Heart left ventricle (tissue), 16 donors: ENCODE measurements at regions not wholly inside any gene's neighbourhood (a gene's known extent, or its start where the extent isn't known, plus 50 kb on each side); places are given as distances from the start of the nearest gene placed in this dataset.

ENCODE experiments used
- ATAC-seq, 4 donors: fragments of 200-7000 bp; cut with Tn5 transposase; one replicate each; pipeline ENCODE4 v1.9.1; 2020 to 2022; ENCODE audit warnings: moderate library complexity in 4 of 4, mild to moderate bottlenecking in 3 of 4, moderate number of reproducible peaks in 1 of 4
- DNase-seq, 5 donors: peaks; one replicate each; pipeline ENCODE4 v3.0.0-alpha.2; 2020
- H3K27ac ChIP-seq, 12 donors: fragments of 200-600 bp; sonication (generic) in 4 of 12; one replicate each; pipeline versions ENCODE4 v1.5.0 to v1.8.0; 2016 to 2022; ENCODE audit warnings: mild to moderate bottlenecking in 2 of 12
- H3K27me3 ChIP-seq, 9 donors: fragments of 200-600 bp; sonication (generic) in 2 of 9; one replicate each; pipeline versions ENCODE4 v1.5.1 to v1.8.0; 2016 to 2022; ENCODE audit warnings: mild to moderate bottlenecking in 3 of 9
- H3K36me3 ChIP-seq, 9 donors: fragments of 200-600 bp; sonication (generic) in 2 of 9; one replicate each; pipeline versions ENCODE4 v1.5.0 to v1.8.0; 2018 to 2022; ENCODE audit warnings: mild to moderate bottlenecking in 2 of 9
- H3K4me1 ChIP-seq, 12 donors: fragments of 200-600 bp; sonication (generic) in 4 of 12; one replicate each; pipeline versions ENCODE4 v1.5.0 to v1.8.0; 2016 to 2022; ENCODE audit warnings: mild to moderate bottlenecking in 3 of 12
- H3K4me3 ChIP-seq, 12 donors: fragments of 200-600 bp; sonication (generic) in 4 of 12; one replicate each; pipeline versions ENCODE4 v1.5.0 to v1.8.0; 2017 to 2022; ENCODE audit warnings: mild to moderate bottlenecking in 9 of 12, moderate library complexity in 4 of 12
- H3K9me3 ChIP-seq, 12 donors: fragments of 200-600 bp; sonication (generic) in 4 of 12; one replicate each; pipeline versions ENCODE4 v1.5.0 to v1.8.0; 2016 to 2022; ENCODE audit warnings: mild to moderate bottlenecking in 1 of 12
- POLR2A ChIP-seq, 2 donors: fragments of 450-650 bp; IDR thresholded peaks; one replicate each; pipeline ENCODE4 v1.6.1; 2017; ENCODE audit warnings: antibody characterized with exemption in 2 of 2, mild to moderate bottlenecking in 2 of 2, moderate library complexity in 2 of 2
- WGBS, 4 donors: extraction: QIAGEN DNeasy Blood & Tissue Kit in 2 of 4; methylation state at CpG; one replicate each; pipeline versions ENCODE4 v1.1.5 to v1.1.7; 2013 to 2018; 5-methylcytosine and 5-hydroxymethylcytosine counted together
- intact Hi-C, 10 donors: fragments of 100-400 bp; cut with DNase I; formaldehyde crosslinking; loops; one replicate each; pipeline versions ENCODE4 v1.11.1 to v1.14.2; 2022
- TF ChIP-seq, protein P1 (sequence below), 12 donors: fragments of 200-600 bp; sonication (generic) in 4 of 12; IDR thresholded peaks; one replicate each; pipeline versions ENCODE4 v1.5.0 to v1.8.0; 2018 to 2022; ENCODE audit warnings: antibody characterized with exemption in 12 of 12, mild to moderate bottlenecking in 5 of 12
- donor health status: ischemic (EF 13 %, LVEDD 7.1; RV severe dilation, severe dysfunction).
- donor health status: healthy with polysubstance abuse.
- donor health status: DM: no; HTN: yes; CAD: no.
- donor health status: DM: no; HTN: no; CAD: no.
- donor health status: ischemic (EF 25% LVEDD 6.9; RV normal size, moderate dysfunction).
- donor health status: ischemic (EF 25% LVEDD 5.7; RV mildly dilated, moderate dysfunction).
- donor health status: healthy.
- donor health status: DM: yes; HTN: yes; CAD: no.
- donor health status: ischemic (EF 35%, LVEDD 5.7; RV mildly dilated, moderate dysfunction).
- donor health status: nonischemic (EF 11% LVEDD 7.7; RV severe dilation, severe dysfunction).
- donor health status: DM: yes; HTN: yes; CAD: no.
- donor health status: PGD.
- donor health status: ischemic (EF 29% LVEDD 5.4; RV normal size, mild dysfunction).
- donor health status: nonischemic (EF 23%, LVEDD 6.1; RV moderate dilation, normal function).

DNA sequence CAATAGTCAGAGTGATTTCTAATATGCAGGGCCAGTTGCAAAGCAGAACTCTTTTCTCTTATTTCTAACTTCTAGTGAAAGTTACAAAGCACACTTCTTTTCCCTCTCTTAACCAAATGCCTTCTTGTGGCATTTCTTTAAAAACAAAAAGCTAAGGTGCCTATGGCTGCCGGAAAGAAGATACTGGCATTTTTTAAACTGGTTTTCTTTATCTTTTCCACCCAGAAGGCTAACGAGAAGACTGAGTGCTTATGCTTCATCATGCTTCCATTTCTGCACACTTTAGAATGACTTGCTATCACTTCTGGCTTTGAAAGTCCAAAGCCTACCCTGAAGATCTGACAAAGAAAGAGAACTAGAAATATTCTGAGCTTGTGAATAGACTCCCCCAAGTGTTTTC lies 141.3 kb downstream of the P2RY1 start:
- Histone ChIP-seq H3K36me3 (no peaks in the 10 kb centered on the region), H3K4me3 (no peak overlapping the region), H3K4me1 (no peaks in the 10 kb centered on the region), H3K27me3 (peaks cover 0 to 3% (median 0%) of the 10 kb centered on the region in 9 donors), H3K9me3 (no peaks in the 10 kb centered on the region), H3K27ac (no peak overlapping the region)
- TF ChIP-seq, protein P1, sequence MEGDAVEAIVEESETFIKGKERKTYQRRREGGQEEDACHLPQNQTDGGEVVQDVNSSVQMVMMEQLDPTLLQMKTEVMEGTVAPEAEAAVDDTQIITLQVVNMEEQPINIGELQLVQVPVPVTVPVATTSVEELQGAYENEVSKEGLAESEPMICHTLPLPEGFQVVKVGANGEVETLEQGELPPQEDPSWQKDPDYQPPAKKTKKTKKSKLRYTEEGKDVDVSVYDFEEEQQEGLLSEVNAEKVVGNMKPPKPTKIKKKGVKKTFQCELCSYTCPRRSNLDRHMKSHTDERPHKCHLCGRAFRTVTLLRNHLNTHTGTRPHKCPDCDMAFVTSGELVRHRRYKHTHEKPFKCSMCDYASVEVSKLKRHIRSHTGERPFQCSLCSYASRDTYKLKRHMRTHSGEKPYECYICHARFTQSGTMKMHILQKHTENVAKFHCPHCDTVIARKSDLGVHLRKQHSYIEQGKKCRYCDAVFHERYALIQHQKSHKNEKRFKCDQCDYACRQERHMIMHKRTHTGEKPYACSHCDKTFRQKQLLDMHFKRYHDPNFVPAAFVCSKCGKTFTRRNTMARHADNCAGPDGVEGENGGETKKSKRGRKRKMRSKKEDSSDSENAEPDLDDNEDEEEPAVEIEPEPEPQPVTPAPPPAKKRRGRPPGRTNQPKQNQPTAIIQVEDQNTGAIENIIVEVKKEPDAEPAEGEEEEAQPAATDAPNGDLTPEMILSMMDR (IDR thresholded peaks at IDR 0.05), result no peak
- intact Hi-C loops, result loop anchor here in 1 of 10 donors (10.0 kb wide), 1 partner anchor 271 kb away; no protein-coding TSS in a partner anchor
- WGBS, 4 donors, result 50 to 67% (median 56%) methylated on average over 2 of the region's 2 CpGs
- DNase-seq, result no peak
- ATAC-seq, result no peak

- DNase-seq (no peak), ATAC-seq (no peak)
- intact Hi-C loops, result loop anchor here in 1 of 10 donors (10.0 kb wide), 1 partner anchor 273 kb away; no protein-coding TSS in a partner anchor
- 55 to 81% (median 74%) methylated on average over 3 of the region's 3 CpGs for WGBS, 4 donors
- H3K4me1 ChIP-seq, result no peaks in the 10 kb centered on the region
- H3K27ac ChIP-seq, result no peak overlapping the region
- H3K9me3 ChIP-seq, result no peaks in the 10 kb centered on the region
- peaks cover 0 to 3% (median 0%) of the 10 kb centered on the region in 9 donors for H3K27me3 ChIP-seq
- H3K4me3 ChIP-seq, result no peak overlapping the region
- H3K36me3 ChIP-seq, result no peaks in the 10 kb centered on the region
- TF ChIP-seq POLR2A (IDR thresholded peaks at IDR 0.05), result no peak
These were observed 142.4 kb downstream of the P2RY1 start for GRCh38 chr3:152977366-152977765.

DNA sequence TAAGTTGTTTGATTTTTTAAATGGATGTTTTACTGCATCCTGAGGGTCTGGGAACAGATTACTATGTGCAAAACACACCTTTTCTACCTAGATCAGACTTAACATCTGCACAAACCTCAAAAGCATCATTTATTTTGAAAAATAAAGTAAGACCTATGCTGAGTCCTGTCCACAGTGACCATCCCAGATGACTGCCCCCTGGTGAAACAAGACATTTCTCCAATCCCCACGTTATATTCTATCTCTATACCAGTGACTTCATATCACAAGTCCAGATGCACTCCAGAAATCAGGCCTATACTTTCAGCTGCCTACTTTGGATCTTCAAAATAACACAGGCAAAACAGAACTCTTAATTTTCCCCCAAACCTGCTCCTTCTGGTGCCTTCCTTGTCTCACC lies 143.2 kb downstream of the P2RY1 start:
- no peaks in the 10 kb centered on the region for H3K36me3 ChIP-seq
- no peak overlapping the region for H3K4me3 ChIP-seq
- ATAC-seq (no peak), DNase-seq (no peak)
- no peak overlapping the region for H3K27ac ChIP-seq
- H3K9me3 ChIP-seq, result no peaks in the 10 kb centered on the region
- intact Hi-C loops, result loop anchor here in 1 of 10 donors (10.0 kb wide), 1 partner anchor 273 kb away; no protein-coding TSS in a partner anchor
- TF ChIP-seq, protein P1 (IDR thresholded peaks at IDR 0.05), result no peak
- TF ChIP-seq POLR2A (IDR thresholded peaks at IDR 0.05), result no peak
- H3K27me3 ChIP-seq, result peaks cover 0 to 3% (median 0%) of the 10 kb centered on the region in 9 donors
- WGBS, 4 donors, result 50 to 66% (median 63%) methylated on average over 1 of the region's 1 CpG
- no peaks in the 10 kb centered on the region for H3K4me1 ChIP-seq

GRCh38 chr3:152997526-152997925 lies 162.6 kb downstream of the P2RY1 start:
- Histone ChIP-seq H3K27me3 (no peaks in the 10 kb centered on the region), H3K27ac (no peak overlapping the region), H3K36me3 (no peaks in the 10 kb centered on the region), H3K4me3 (no peak overlapping the region), H3K4me1 (no peaks in the 10 kb centered on the region), H3K9me3 (no peaks in the 10 kb centered on the region)
- intact Hi-C loops, result no loop called here
- TF ChIP-seq, protein P1 (IDR thresholded peaks at IDR 0.05), result no peak
- no peak for TF ChIP-seq POLR2A (IDR thresholded peaks at IDR 0.05)
- ATAC-seq (no peak), DNase-seq (no peak)
- WGBS, 4 donors, result 73 to 78% (median 77%) methylated on average over 2 of the region's 2 CpGs

DNA sequence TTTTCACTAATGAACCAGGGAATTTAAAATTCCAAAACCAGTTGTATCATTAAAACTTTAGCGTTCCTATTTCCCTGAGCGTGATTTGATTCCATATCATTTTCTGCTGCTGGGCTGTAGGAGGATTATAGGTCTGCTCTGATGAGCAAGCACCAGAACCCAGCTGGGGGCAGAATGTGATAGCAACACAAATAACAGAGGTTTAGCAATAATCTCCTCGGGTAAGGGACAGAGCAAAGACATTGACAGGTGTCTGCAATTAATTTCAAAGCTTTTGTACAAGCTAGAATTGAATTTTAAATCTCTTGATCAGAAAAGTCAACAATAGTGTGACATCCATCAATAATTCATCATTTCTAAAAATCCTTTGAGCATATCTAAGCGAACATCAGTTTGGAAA lies 163.4 kb upstream of the RAP2B start:
- Histone ChIP-seq H3K27me3 (no peaks in the 10 kb centered on the region), H3K4me3 (no peak overlapping the region), H3K4me1 (no peaks in the 10 kb centered on the region), H3K9me3 (no peaks in the 10 kb centered on the region), H3K36me3 (no peaks in the 10 kb centered on the region), H3K27ac (no peak overlapping the region)
- intact Hi-C loops, result no loop called here
- DNase-seq, result no peak
- TF ChIP-seq, protein P1 (IDR thresholded peaks at IDR 0.05), result no peak
- TF ChIP-seq POLR2A (IDR thresholded peaks at IDR 0.05), result no peak
- WGBS, 4 donors, result 78 to 81% (median 80%) methylated on average over 4 of the region's 4 CpGs
- ATAC-seq, result no peak
